Erythroblast (primary cell): ENCODE measurements at regions not wholly inside any gene's neighbourhood (a gene's known extent, or its start where the extent isn't known, plus 50 kb on each side); places are given as distances from the start of the nearest gene placed in this dataset.

ENCODE experiments used
- DNase-seq, 2 experiments: peaks; one replicate each; lab custom pipeline; 2025; lab: John Stamatoyannopoulos, UW
- GATA1 ChIP-seq: IDR thresholded peaks from 2 replicates; pipeline ENCODE4 v1.6.1; 2011; ENCODE audit warnings: low read depth, mild to moderate bottlenecking, control low read depth, low read length, moderate library complexity
- POLR2A ChIP-seq: IDR thresholded peaks from 2 replicates; pipeline ENCODE4 v1.6.1; 2011; ENCODE audit warnings: mild to moderate bottlenecking, low read length

DNA sequence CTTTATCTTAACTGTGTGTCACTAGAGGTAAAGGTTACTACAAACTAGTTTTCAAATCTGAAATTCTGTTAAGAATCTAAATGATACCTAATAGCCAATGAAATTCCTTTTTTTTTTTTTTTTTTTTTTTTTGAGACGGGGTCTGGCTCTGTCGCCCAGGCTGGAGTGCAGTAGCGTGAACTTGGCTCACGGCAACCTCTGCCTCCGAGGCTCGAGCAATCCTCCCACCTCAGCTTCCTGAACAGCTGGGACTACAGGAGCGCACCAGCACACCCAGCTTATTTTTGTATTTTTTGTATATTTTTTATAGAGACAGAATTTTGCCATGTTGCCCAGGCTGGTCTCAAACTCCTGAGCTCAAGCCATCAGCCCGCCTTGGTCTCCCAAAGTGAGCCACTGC lies 160.3 kb upstream of the NEBL start:
- no peak for DNase-seq
- TF ChIP-seq GATA1 (no peak), POLR2A (no peak)

DNA sequence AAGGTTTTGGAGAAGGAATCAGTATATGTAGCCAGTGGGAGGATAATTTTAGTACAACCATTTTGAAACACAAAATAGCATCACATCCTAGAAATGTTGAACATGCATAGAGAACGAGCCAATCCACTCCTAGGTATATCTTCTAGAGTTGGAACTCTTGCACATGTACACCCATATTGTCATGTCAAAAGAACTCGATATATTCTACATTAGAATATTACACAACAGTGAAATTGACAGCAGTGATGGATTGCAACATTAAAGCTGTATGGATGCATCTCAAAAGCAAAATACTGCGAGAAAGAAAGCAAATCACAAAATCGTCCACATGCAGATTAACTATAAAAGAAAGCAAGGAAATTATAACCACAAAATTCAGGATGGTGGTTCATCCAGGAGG lies 159.3 kb upstream of the NEBL start:
- DNase-seq = no peak
- TF ChIP-seq POLR2A (no peak), GATA1 (no peak)

DNA sequence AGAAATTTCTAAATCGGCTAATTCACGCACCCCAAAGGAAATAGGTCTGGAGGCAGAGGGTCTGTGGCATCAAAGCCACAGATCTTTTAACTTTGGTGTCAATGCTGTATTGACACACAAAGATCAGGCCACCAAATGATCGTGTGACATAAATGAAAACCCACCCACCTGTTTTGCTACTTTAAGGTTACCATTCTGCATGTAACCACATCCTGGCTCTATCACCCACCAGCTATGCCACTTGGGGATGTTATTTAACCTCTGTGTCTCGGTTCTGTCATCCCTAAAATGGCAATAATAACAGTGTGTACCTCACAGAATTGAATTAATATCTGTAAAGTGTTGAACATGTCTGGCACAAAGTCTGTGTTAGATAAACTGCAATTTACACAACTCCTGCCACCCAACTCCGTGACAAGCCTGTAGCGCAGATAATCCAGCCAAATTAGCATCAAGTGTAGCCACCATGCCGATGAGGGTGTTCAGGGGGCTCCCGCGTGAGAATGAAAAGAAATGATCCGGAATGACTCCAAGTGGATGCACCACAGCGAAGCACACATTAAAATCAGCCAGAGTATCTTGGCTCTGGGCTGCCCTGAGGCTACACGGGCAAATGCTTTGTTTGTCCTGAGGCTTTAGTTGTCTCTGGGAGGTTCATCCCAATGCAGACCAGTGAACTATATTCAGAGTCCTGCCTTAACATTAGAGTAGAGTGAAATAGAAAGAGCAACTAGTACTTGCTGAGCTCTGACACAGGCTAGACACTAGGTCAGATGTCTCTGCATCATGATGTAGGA lies 158.4 kb upstream of the NEBL start:
- no peak for TF ChIP-seq POLR2A
- no peak for TF ChIP-seq GATA1
- no peak for DNase-seq

DNA sequence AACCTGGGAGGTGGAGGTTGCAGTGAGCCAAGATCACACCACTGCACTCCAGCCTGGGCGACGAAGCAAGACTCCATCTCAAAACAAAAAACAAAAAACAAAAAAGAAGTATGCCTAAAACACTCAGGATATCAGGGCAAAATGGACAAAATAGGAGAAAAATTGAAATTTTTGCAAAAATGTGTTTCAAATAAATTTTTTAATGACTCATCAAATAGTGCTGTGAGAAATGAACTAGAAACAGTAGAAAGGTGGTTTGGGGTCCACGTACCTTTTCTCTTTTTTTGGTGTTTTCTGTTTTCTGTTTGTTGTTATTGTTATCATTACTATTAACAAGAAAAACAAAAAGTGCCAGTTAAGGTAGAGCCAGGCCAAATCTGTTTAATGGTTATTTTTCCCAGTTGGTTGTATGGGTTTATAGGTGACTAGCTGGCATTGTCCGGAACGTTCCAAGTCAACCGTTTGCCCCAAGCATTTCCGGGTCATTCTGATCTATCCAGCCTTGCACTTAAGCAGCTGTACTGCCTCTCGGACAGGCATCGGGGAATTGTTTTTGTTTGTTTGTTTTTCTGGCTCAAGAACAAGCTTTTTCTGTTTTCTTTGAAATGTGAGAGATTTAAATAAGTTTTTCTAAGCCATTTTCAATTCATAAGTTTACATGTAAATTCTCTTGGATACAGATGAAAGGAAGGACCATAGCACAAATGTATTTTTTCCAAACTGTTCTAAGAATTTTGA lies 157.0 kb upstream of the NEBL start:
- TF ChIP-seq POLR2A (no peak), GATA1 (no peak)
- no peak for DNase-seq

DNA sequence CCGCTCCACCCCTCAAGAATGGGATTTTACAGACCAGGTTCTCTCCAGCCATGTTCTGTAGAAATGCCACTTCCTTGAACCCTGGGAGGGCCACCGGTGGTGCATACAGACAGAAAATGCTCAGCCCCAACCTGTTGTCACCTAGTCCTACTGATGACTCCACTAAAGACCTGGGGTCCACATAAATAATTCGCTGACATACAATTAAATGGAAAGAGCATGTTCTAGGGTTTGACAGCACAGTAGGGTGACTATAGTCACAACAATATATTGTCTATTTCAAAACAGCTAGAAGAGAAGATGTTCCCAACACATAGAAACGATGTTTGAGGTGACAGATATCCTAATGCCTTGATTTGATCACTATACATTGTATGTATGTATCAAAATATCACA lies 155.6 kb upstream of the NEBL start:
- no peak for TF ChIP-seq GATA1
- TF ChIP-seq POLR2A = no peak
- no peak for DNase-seq

DNA sequence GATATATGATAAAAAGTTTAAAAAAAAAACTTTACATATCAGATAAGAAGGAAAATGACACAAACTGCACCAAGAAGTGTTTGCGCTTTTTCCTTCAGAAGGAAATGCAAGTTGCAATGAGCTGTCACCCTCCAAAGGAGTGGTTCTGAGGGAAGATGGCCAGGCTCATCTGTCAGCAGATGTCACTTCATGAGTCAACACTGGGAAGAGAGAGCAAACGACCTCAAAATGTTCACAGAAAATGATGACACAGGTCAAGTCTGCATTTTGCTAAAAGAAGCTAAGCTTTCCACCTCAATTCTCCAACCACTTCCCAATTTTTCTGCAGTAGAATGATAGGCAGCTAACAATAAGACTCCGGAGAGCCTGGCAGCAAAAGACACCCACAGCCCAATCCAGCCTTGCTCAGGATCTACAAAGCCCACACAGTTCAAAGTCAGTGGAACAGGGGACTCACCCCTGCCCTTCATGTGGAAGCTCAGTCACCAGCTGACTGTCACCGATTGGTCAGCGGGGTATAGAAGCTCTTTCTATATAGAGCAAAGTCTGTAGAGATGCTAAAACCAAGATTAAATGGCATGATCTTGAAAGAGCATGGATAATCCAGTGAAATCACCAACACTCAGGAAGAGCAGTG lies 155.1 kb upstream of the NEBL start:
- DNase-seq = no peak
- TF ChIP-seq GATA1 = no peak
- no peak for TF ChIP-seq POLR2A

DNA sequence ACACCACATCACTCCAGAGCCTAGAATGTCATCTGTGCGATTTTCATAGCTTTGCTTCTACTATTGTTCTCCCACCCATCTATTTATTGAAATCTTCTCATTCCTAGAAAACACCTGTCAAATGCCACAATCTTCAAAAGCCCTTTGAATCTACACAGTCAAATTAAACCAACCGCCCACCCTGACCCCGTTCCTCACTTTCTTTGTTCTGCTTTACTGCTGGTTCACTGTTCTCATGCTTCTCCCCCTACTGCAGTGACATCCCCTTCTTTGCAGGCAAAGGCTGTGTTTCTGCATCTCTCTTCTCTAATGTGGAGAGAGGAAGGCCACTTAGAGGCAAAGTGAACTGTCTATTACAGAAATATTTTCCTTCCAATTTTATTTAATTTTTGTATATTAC lies 152.4 kb upstream of the NEBL start:
- DNase-seq = no peak

DNA sequence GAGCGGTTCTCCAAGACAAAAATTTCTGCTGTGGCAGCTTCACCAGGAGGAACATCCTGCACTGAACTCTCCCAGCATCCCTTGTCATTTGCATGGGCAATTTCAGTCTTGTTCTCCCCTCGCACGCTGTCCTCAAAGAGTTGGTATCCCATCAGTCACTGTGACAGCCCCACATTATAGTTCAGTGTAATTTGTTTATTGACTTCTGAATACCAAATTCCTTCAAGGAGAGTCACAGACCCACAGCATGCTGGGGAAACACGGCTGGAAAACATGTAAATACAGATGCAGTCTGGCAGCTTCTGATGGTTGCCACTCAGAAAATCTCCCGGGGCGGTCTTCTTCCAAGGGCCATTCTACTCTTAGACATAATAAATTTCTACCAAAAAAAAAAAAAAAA lies 151.0 kb upstream of the NEBL start:
- TF ChIP-seq POLR2A (no peak), GATA1 (no peak)
- DNase-seq = no peak

More for the DNA sequence above, 152.4 kb upstream of the NEBL start:
- TF ChIP-seq POLR2A = no peak
- TF ChIP-seq GATA1 = no peak

DNA sequence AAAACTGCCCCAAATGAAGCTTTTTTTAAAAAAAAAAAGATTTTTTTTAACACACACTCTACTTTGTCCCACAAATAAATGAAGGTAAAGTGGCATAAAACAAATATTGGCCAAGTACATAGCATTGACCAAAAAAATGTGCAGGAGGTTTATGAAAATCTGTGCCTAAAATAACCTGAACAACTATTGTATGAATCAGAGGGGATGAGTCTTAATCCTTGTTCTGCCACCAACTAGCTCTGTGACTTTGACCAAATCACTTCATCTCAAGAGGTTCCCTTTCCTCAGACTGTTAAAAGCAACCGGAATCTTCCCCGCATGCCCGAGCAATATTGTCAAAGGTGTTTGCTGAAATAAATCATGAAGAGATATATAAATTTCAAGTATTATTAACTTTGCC lies 150.4 kb upstream of the NEBL start:
- no peak for DNase-seq
- TF ChIP-seq GATA1 = no peak
- no peak for TF ChIP-seq POLR2A

DNA sequence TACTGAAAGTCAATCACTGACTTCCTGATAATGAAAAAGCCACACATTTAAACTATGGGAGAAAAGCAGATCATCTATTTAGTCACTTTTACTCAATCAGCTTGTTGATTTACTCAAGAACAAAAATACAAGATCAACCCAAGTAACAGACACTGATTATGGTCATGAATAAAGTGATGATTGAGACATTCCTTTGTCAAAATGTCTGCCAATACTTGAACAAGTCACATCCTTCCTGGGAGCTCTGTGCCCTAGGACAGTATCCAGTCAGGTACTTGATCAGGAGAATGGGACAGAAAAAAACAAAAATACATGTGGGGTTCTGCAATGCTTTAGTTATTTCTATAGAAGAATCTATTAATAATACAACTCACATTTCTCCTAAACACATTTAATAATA lies 150.0 kb upstream of the NEBL start:
- TF ChIP-seq POLR2A = no peak
- TF ChIP-seq GATA1 = no peak
- DNase-seq = no peak

DNA sequence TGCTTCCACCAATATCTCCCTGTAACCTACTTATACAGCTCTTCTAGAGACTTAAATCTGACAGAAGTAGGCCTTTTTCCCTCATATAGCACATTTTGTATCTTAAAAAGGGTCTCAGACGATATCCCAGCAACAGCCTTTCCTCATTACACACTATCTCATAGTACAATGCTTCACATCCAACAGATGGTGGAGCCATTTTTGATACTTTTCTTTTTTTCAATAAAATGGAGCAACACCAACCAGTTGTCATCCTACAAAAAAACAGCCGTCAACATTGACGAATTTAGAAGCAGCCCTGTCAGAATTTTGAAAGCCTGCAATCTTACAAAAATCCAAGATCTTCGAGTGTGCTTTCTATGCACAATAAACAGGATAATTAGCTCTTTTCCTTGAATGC lies 145.9 kb upstream of the NEBL start:
- TF ChIP-seq POLR2A (no peak), GATA1 (no peak)
- DNase-seq = no peak

DNA sequence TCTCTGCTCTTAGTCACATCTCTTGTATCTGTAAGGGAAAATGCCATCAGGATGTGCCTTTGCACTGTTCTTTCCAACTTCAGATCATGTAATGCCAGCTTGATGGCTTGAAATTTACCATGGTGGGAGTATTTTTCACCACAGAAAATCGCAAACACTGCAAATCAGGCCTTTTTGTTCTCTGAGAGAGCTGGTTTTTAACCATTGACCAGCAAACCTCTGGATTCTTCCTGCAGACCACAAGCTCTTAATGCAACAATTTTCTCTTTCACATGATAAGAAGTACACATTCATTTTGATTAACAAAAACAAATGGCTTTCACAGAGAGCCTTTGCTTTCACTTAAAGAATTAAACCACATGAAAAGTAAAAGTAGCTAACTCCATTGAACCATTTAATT lies 145.4 kb upstream of the NEBL start:
- TF ChIP-seq POLR2A (no peak), GATA1 (no peak)
- DNase-seq = no peak

DNA sequence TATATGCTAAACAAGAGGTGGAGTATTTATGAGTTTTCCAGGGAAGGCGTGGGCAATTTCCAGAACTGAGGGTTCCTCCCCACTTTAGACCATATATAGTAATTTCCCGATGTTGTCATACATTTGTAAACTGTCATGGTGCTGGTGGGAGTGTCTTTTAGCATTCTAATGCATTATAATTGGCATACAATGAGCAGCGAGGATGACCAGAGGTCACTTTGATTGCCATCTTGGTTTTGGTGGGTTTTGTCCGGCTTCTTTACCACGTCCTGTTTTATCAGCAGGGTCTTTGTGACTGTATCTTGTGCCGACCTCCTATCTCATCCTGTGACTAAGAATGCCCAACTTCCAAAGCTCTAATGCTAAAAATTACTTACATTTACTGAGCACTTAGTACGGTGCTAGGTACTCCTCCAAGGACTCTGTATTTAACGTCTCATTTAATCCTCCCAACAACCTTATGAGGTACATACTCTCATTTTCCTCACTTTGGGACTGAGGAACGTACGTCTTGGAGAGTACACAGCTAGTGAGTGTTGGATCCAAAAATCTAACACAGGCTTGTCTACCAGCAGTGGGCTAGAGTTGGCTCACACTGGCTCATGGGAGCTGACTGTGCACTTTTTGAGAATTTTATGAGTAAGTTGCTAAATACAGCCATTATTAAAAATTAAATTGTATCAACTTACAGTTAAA lies 144.8 kb upstream of the NEBL start:
- DNase-seq = no peak

More for the DNA sequence above, 144.8 kb upstream of the NEBL start:
- no peak for TF ChIP-seq POLR2A
